ENCODE measurements at regions not wholly inside any gene's neighbourhood (a gene's known extent, or its start where the extent isn't known, plus 50 kb on each side); places are given as distances from the start of the nearest gene placed in this dataset.

DNA sequence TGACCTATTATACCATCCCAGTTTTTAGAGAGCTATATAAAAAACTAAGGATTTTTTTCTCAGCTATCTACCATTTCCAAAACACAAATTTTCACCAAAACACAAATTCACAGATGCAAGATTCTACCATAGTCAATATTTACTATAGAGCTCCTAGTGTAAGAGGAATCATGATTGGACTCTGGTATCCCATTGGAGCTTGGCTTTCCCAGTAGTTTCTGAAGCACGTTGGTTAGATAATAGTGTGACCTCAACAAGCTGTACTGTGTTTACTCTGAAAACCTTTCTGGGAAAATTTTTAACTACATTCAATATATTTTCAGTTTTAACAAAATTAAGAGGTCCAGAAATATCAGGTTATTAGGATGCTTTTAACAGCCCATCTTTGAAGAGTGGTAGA, 660.6 kb upstream of the SLC10A2 start:
- TF ChIP-seq, protein P1, sequence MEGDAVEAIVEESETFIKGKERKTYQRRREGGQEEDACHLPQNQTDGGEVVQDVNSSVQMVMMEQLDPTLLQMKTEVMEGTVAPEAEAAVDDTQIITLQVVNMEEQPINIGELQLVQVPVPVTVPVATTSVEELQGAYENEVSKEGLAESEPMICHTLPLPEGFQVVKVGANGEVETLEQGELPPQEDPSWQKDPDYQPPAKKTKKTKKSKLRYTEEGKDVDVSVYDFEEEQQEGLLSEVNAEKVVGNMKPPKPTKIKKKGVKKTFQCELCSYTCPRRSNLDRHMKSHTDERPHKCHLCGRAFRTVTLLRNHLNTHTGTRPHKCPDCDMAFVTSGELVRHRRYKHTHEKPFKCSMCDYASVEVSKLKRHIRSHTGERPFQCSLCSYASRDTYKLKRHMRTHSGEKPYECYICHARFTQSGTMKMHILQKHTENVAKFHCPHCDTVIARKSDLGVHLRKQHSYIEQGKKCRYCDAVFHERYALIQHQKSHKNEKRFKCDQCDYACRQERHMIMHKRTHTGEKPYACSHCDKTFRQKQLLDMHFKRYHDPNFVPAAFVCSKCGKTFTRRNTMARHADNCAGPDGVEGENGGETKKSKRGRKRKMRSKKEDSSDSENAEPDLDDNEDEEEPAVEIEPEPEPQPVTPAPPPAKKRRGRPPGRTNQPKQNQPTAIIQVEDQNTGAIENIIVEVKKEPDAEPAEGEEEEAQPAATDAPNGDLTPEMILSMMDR (IDR thresholded peaks at IDR 0.05; ENCODE audit: low read depth, low read length, poor library complexity, severe bottlenecking): no peak
- no peak for TF ChIP-seq EZH2phosphoT487 (IDR thresholded peaks at IDR 0.05; ENCODE audit: borderline replicate concordance, low read length)
